Thyroid gland (tissue), 4 donors: ENCODE measurements at regions not wholly inside any gene's neighbourhood (a gene's known extent, or its start where the extent isn't known, plus 50 kb on each side); places are given as distances from the start of the nearest gene placed in this dataset.

Experiments used
- DNase-seq, 2 donors: peaks; one replicate each; pipeline ENCODE4 v3.0.0-alpha.2; 2019
- H3K27ac ChIP-seq, 3 donors: fragments of 200-600 bp; sonication (generic); 1 replicate in 2 of 3; 2 replicates in 1 of 3; pipeline ENCODE4 v1.5.1; 2016 to 2019; ENCODE audit warnings: mild to moderate bottlenecking in 1 of 3, moderate library complexity in 1 of 3
- H3K27me3 ChIP-seq: fragments of 200-600 bp; sonication (generic); one replicate; pipeline ENCODE4 v1.5.1; 2019
- H3K36me3 ChIP-seq, 2 donors: fragments of 200-600 bp; sonication (generic); one replicate each; pipeline ENCODE4 v1.5.1; 2016 to 2019
- H3K4me1 ChIP-seq, 2 donors: fragments of 200-600 bp; sonication (generic); one replicate each; pipeline ENCODE4 v1.5.1; 2017 to 2019
- H3K4me3 ChIP-seq, 3 donors: fragments of 200-600 bp; sonication (generic); replicated peaks in 1 of 3; 1 replicate in 2 of 3; 2 replicates in 1 of 3; pipeline ENCODE4 v1.5.1; 2016; ENCODE audit warnings: mild to moderate bottlenecking in 1 of 3
- H3K9me3 ChIP-seq: fragments of 200-600 bp; sonication (generic); one replicate; pipeline ENCODE4 v1.5.1; 2017
- CTCF ChIP-seq, 6 experiments: fragments of 200-600 bp in 3 of 6; fragments of 450-650 bp in 3 of 6; sonication (generic) in 3 of 6; IDR thresholded peaks; one replicate each; pipeline ENCODE4 v1.5.1; 2016 to 2019; ENCODE audit warnings: antibody characterized with exemption in 6 of 6, mild to moderate bottlenecking in 2 of 6, inconsistent platforms in 1 of 6, moderate library complexity in 1 of 6
- POLR2A ChIP-seq, 2 donors: fragments of 450-650 bp; IDR thresholded peaks; one replicate each; pipeline ENCODE4 v1.6.1; 2017; ENCODE audit warnings: antibody characterized with exemption in 2 of 2, mild to moderate bottlenecking in 2 of 2, moderate library complexity in 1 of 2
- WGBS, 2 donors: methylation state at CpG; one replicate each; pipeline ENCODE4 v1.1.5; 2017; 5-methylcytosine and 5-hydroxymethylcytosine counted together
- intact Hi-C: fragments of 100-400 bp; cut with DNase I; formaldehyde crosslinking; loops from one replicate; pipeline ENCODE4 v1.15.1; 2023

GRCh38 chr12:63294327-63294632 lies 143.3 kb upstream of the AVPR1A start:
- WGBS, 2 donors, result 7 to 13% methylated on average over 1 of the region's 1 CpG
- H3K27ac ChIP-seq, result peak overlapping the region in 2 of 3 donors; percentile 14 to 44
- no peaks in the 10 kb centered on the region for H3K9me3 ChIP-seq
- no peaks in the 10 kb centered on the region for H3K27me3 ChIP-seq
- TF ChIP-seq POLR2A (IDR thresholded peaks at IDR 0.05) (no peak), CTCF (IDR thresholded peaks at IDR 0.05) (no peak)
- intact Hi-C loops, result no loop called here
- H3K4me1 ChIP-seq, result peaks cover 21% of the 10 kb centered on the region in 2 donors
- no peak overlapping the region for H3K4me3 ChIP-seq
- DNase-seq, result peak; percentile 48 to 54
- H3K36me3 ChIP-seq, result no peaks in the 10 kb centered on the region

GRCh38 chr12:63292471-63293221 lies 141.6 kb upstream of the AVPR1A start:
- H3K4me3 ChIP-seq, result no peak overlapping the region
- intact Hi-C loops, result no loop called here
- no peaks in the 10 kb centered on the region for H3K36me3 ChIP-seq
- no peak for DNase-seq
- H3K4me1 ChIP-seq, result peaks cover 8 to 13% of the 10 kb centered on the region in 2 donors
- WGBS, 2 donors, result 80 to 84% methylated on average over 2 of the region's 2 CpGs
- H3K9me3 ChIP-seq, result no peaks in the 10 kb centered on the region
- TF ChIP-seq CTCF (IDR thresholded peaks at IDR 0.05) (no peak), POLR2A (IDR thresholded peaks at IDR 0.05) (no peak)
- H3K27ac ChIP-seq, result no peak overlapping the region
- H3K27me3 ChIP-seq, result no peaks in the 10 kb centered on the region

GRCh38 chr12:63276537-63277365 lies 125.8 kb upstream of the AVPR1A start:
- intact Hi-C loops, result no loop called here
- Histone ChIP-seq H3K4me3 (no peak overlapping the region), H3K9me3 (no peaks in the 10 kb centered on the region), H3K27ac (no peak overlapping the region), H3K27me3 (no peaks in the 10 kb centered on the region), H3K4me1 (peaks cover 0 to 5% of the 10 kb centered on the region in 2 donors), H3K36me3 (no peaks in the 10 kb centered on the region)
- WGBS, 2 donors, result 46 to 49% methylated on average over 4 of the region's 4 CpGs
- TF ChIP-seq CTCF (IDR thresholded peaks at IDR 0.05) (peak; percentile 28 to 70 (median 62)), POLR2A (IDR thresholded peaks at IDR 0.05) (no peak)
- DNase-seq, result peak; percentile 61 to 69

GRCh38 chr12:63266988-63267387 lies 116.0 kb upstream of the AVPR1A start:
- Histone ChIP-seq H3K9me3 (no peaks in the 10 kb centered on the region), H3K4me3 (no peak overlapping the region), H3K4me1 (no peaks in the 10 kb centered on the region), H3K27ac (no peak overlapping the region), H3K27me3 (no peaks in the 10 kb centered on the region), H3K36me3 (no peaks in the 10 kb centered on the region)
- DNase-seq, result no peak
- WGBS, 2 donors, result 89 to 95% methylated on average over 1 of the region's 1 CpG
- TF ChIP-seq POLR2A (IDR thresholded peaks at IDR 0.05), result no peak
- no peak for TF ChIP-seq CTCF (IDR thresholded peaks at IDR 0.05)
- intact Hi-C loops, result no loop called here

- 90 to 91% methylated on average over 6 of the region's 6 CpGs for WGBS, 2 donors
- intact Hi-C loops, result no loop called here
- H3K36me3 ChIP-seq, result no peaks in the 10 kb centered on the region
These were observed 113.6 kb upstream of the AVPR1A start for GRCh38 chr12:63264629-63265028.

More at GRCh38 chr12:63264629-63265028, 113.6 kb upstream of the AVPR1A start:
- no peak overlapping the region for H3K27ac ChIP-seq
- no peak for TF ChIP-seq CTCF (IDR thresholded peaks at IDR 0.05)
- no peak for TF ChIP-seq POLR2A (IDR thresholded peaks at IDR 0.05)
- H3K4me1 ChIP-seq, result no peaks in the 10 kb centered on the region
- DNase-seq, result no peak
- H3K9me3 ChIP-seq, result no peaks in the 10 kb centered on the region
- H3K4me3 ChIP-seq, result no peak overlapping the region
- no peaks in the 10 kb centered on the region for H3K27me3 ChIP-seq
